Activated naive CD8-positive, alpha-beta T cell treated with anti-CD3 and anti-CD28 coated beads, Interleukin-2, amount 10 ng/mL, durations not matched to agents 7 days and 5 days (primary cell): ENCODE measurements at regions not wholly inside any gene's neighbourhood (a gene's known extent, or its start where the extent isn't known, plus 50 kb on each side); places are given as distances from the start of the nearest gene placed in this dataset.
"Not testable (repeated sequence)": the region's sequence is repeated elsewhere in the genome, so short reads cannot be mapped to it uniquely, and the experiment has no call there.

Experiments
- ATAC-seq: fragments of 150-1000 bp; cut with Tn5 transposase; one replicate; pipeline ENCODE4 v1.10.0; 2021; ENCODE audit warnings: low read depth, moderate library complexity
- POLR2A ChIA-PET: fragments of 350-600 bp; sonication (Branson Sonifier 250); formaldehyde crosslinking; loops from one replicate; lab custom pipeline; 2021; ENCODE audit warnings: antibody characterized with exemption; lab: Charles Lee
- DNase-seq: peaks from one replicate; pipeline ENCODE4 v3.0.0; 2021
- H3K27ac Mint-ChIP-seq: one replicate; pipeline ENCODE4 v1.8.0; 2022; ENCODE audit warnings: mild to moderate bottlenecking, mixed read lengths
- H3K27me3 Mint-ChIP-seq: one replicate; pipeline ENCODE4 v1.8.0; 2022; ENCODE audit warnings: mild to moderate bottlenecking, moderate library complexity, mixed read lengths
- H3K36me3 Mint-ChIP-seq: one replicate; pipeline ENCODE4 v1.8.0; 2021; ENCODE audit warnings: mild to moderate bottlenecking, mixed read lengths
- H3K4me1 Mint-ChIP-seq: one replicate; pipeline ENCODE4 v1.8.0; 2021; ENCODE audit warnings: mixed read lengths
- H3K4me3 Mint-ChIP-seq: one replicate; pipeline ENCODE4 v1.8.0; 2022; ENCODE audit warnings: mild to moderate bottlenecking, moderate library complexity, mixed read lengths
- H3K9me3 Mint-ChIP-seq: one replicate; pipeline ENCODE4 v1.8.0; 2021; ENCODE audit warnings: mixed read lengths

GRCh38 chr14:38387821-38388220 is 131.9 kb upstream of the CLEC14A start:
- H3K4me1 Mint-ChIP-seq = no peaks in the 10 kb centered on the region
- POLR2A ChIA-PET = no interaction called here
- H3K27ac Mint-ChIP-seq = no peak overlapping the region

DNA sequence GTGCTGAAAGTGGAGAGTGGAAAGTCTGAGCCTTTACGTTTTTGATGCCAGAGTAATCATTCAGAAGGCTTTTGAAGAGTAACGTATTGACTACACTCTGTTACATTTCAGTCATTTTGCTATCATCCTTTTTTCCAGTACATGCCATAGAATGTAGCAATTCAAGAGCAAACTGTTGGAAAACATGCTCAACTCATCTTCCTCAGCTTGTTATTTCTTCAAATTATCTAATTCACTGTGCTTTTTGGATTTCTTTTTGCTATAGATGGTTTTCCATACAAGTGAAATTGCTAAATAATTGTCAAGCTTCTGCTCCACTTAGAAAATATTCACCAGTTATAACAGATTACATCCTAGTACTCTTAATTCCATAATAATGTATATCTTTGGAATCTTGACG is 129.9 kb upstream of the CLEC14A start:
- H3K4me1 Mint-ChIP-seq = no peaks in the 10 kb centered on the region
- DNase-seq = no peak
- H3K4me3 Mint-ChIP-seq = no peak overlapping the region
- H3K9me3 Mint-ChIP-seq = no peaks in the 10 kb centered on the region
- no peaks in the 10 kb centered on the region for H3K27me3 Mint-ChIP-seq
- no peaks in the 10 kb centered on the region for H3K36me3 Mint-ChIP-seq
- no peak for ATAC-seq
- POLR2A ChIA-PET = no interaction called here
- H3K27ac Mint-ChIP-seq = no peak overlapping the region

More at GRCh38 chr14:38387821-38388220, 131.9 kb upstream of the CLEC14A start:
- Mint-ChIP-seq H3K36me3 (no peaks in the 10 kb centered on the region), H3K4me3 (no peak overlapping the region), H3K27me3 (peaks cover 3% of the 10 kb centered on the region), H3K9me3 (no peaks in the 10 kb centered on the region)
- ATAC-seq (no peak), DNase-seq (no peak)

DNA sequence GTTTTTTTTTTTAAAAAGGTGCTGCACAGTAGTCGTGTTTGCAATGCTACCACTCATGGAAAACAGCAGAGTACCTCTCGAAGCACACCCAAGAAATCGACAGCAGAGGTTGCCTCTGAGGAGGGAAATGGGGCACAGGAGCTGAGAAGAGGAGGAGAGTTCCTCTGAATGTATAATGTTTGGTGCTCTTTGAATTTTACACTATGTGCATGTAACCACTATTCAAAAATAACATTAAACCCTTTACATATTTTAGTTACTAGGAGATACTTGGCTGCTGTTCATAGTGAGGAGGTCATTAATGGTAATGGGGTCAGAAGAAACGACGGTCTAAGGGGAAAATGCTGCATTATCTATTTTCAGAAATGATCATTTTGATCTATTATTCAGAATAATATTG is 129.4 kb upstream of the CLEC14A start:
- no peaks in the 10 kb centered on the region for H3K27me3 Mint-ChIP-seq
- ATAC-seq = no peak
- H3K9me3 Mint-ChIP-seq = no peaks in the 10 kb centered on the region
- H3K36me3 Mint-ChIP-seq = no peaks in the 10 kb centered on the region
- no peak overlapping the region for H3K4me3 Mint-ChIP-seq
- H3K4me1 Mint-ChIP-seq = no peaks in the 10 kb centered on the region
- POLR2A ChIA-PET = no interaction called here
- H3K27ac Mint-ChIP-seq = no peak overlapping the region
- DNase-seq = no peak

- ATAC-seq (no peak), DNase-seq (no peak)
- H3K27me3 Mint-ChIP-seq = no peaks in the 10 kb centered on the region
- H3K4me1 Mint-ChIP-seq = no peaks in the 10 kb centered on the region
- no peaks in the 10 kb centered on the region for H3K36me3 Mint-ChIP-seq
- H3K9me3 Mint-ChIP-seq = peaks cover 4% of the 10 kb centered on the region
- no peak overlapping the region for H3K27ac Mint-ChIP-seq
- H3K4me3 Mint-ChIP-seq = no peak overlapping the region
- POLR2A ChIA-PET = no interaction called here
These were observed 128.8 kb upstream of the CLEC14A start for GRCh38 chr14:38384741-38385140.

- H3K36me3 Mint-ChIP-seq = no peaks in the 10 kb centered on the region
- DNase-seq (no peak), ATAC-seq (no peak)
- no peak overlapping the region for H3K27ac Mint-ChIP-seq
- POLR2A ChIA-PET = no interaction called here
- H3K4me3 Mint-ChIP-seq = no peak overlapping the region
- peaks cover 1% of the 10 kb centered on the region for H3K9me3 Mint-ChIP-seq
- H3K4me1 Mint-ChIP-seq = no peaks in the 10 kb centered on the region
- no peaks in the 10 kb centered on the region for H3K27me3 Mint-ChIP-seq
These were observed 112.0 kb upstream of the CLEC14A start for GRCh38 chr14:38367922-38368321.

DNA sequence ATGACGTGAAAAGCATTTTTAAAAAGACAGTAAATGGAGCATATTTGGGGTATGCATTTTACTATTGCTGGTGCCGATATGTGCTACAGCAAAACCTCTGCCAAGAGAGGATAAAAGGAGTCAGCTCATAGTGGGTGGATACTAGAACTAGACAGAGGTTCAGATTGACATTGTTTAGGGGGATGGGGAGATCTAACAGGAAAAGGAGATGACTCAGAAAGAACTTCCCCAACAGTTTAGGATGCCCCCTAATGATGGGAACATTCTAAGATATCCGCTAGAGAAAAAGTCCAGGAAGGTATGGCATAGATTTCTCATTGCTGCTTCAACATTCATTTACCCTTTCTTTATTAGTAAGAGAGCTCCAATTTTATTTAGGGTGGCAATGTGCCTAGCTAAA is 110.5 kb upstream of the CLEC14A start:
- Mint-ChIP-seq H3K4me3 (no peak overlapping the region), H3K4me1 (no peaks in the 10 kb centered on the region), H3K27ac (no peak overlapping the region), H3K27me3 (no peaks in the 10 kb centered on the region), H3K9me3 (peaks cover 1% of the 10 kb centered on the region), H3K36me3 (no peaks in the 10 kb centered on the region)
- POLR2A ChIA-PET = no interaction called here
- DNase-seq (no peak), ATAC-seq (no peak)

DNA sequence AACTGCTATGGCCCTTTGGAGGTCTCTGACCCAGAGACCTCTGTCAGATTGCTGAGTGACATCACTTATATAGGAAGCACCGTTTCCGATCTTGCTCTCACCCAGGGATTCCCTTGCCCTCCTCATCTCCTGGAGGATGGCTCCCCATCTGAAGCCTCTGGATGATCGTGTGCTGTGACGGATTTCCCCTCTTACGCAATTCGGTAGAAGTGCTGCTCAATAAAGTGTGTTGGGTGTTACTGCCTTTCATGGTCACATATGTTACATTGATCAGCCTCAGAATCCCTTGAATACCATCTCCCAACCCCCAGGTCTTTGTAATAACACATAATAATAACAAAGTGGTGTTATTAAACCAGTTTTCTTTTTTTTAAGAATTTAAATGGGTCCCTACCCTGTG is 107.3 kb upstream of the CLEC14A start:
- Mint-ChIP-seq H3K27me3 (no peaks in the 10 kb centered on the region), H3K9me3 (peaks cover 1% of the 10 kb centered on the region), H3K27ac (no peak overlapping the region), H3K4me1 (no peaks in the 10 kb centered on the region), H3K36me3 (no peaks in the 10 kb centered on the region), H3K4me3 (no peak overlapping the region)
- POLR2A ChIA-PET = no interaction called here
- ATAC-seq (no peak), DNase-seq (no peak)

DNA sequence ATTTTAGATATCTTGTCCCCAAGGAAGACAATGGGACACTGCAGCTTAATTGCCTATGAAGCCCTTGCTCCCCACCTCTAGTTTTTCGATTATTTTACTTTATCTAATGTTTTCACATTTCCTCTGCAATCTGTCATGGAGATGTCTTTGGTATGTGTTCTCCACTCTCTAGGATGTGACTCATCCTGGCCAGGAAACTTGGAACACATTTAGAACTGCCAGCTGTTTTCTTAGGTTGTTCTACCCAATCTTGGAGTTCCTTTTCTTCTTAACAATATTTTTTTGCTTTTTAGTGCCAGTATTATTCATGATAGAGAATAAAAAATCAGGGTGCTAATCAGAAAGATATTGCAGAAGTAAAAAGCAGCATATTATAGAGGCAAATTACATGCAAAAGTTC is 101.7 kb upstream of the CLEC14A start:
- H3K27me3 Mint-ChIP-seq = no peaks in the 10 kb centered on the region
- ATAC-seq = no peak
- no peaks in the 10 kb centered on the region for H3K36me3 Mint-ChIP-seq
- POLR2A ChIA-PET = no interaction called here
- H3K4me3 Mint-ChIP-seq = no peak overlapping the region
- no peak for DNase-seq
- H3K9me3 Mint-ChIP-seq = peaks cover 1% of the 10 kb centered on the region
- no peaks in the 10 kb centered on the region for H3K4me1 Mint-ChIP-seq
- H3K27ac Mint-ChIP-seq = no peak overlapping the region

GRCh38 chr14:38355473-38355872 is 99.6 kb upstream of the CLEC14A start:
- H3K27ac Mint-ChIP-seq, H3K27me3 Mint-ChIP-seq, H3K4me1 Mint-ChIP-seq, H3K4me3 Mint-ChIP-seq, H3K36me3 Mint-ChIP-seq, ATAC-seq, DNase-seq, H3K9me3 Mint-ChIP-seq, POLR2A ChIA-PET: not testable (repeated sequence)

GRCh38 chr14:38350102-38350501 is 94.2 kb upstream of the CLEC14A start:
- Mint-ChIP-seq H3K27ac (no peak overlapping the region), H3K27me3 (peaks cover 2% of the 10 kb centered on the region), H3K9me3 (peaks cover 5% of the 10 kb centered on the region), H3K36me3 (no peaks in the 10 kb centered on the region), H3K4me3 (no peak overlapping the region), H3K4me1 (no peaks in the 10 kb centered on the region)
- POLR2A ChIA-PET = no interaction called here
- ATAC-seq (no peak), DNase-seq (no peak)

DNA sequence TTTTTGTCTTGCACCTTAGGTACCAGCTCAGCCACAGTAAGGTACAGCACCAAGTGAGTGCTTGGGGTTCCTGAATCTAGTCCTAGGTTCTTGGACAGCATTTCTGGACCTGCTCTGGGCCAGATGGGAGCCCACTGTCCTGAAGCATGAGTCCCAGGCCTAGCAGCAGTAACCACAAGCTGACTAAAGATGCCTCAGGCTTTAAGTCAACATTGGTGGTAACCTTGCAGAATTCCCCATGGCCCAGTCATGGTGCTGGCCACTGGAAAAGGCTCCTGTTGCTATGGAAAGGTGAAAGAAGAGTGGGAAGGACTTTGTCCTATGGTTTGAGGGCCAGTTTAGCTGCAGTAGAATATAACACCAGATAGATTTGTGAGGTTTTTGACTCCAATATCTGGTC is 86.9 kb upstream of the CLEC14A start:
- Mint-ChIP-seq H3K36me3 (no peaks in the 10 kb centered on the region), H3K4me1 (no peaks in the 10 kb centered on the region), H3K4me3 (no peak overlapping the region), H3K27me3 (peaks cover 6% of the 10 kb centered on the region), H3K9me3 (peaks cover under 1% of the 10 kb centered on the region), H3K27ac (no peak overlapping the region)
- no peak for ATAC-seq
- no peak for DNase-seq
- POLR2A ChIA-PET = no interaction called here

DNA sequence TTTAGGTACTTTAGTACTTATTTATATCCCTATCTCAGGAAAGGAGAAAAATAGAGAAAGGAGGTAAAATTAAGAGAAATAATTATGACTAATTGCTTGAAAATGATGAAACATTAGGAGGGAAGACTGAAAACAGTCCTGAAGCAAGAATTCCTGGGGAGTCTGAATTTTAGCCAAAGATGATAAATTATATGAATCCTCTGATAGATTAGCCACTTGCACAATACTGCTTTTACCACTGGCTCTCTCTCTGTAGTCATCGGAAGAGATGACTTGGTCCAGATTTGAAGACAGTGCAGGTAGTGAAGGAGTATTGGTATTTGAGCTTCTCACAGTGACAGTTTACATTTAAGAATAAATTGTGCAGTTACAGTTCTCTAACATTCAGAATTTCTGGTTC is 83.8 kb upstream of the CLEC14A start:
- Mint-ChIP-seq H3K36me3 (no peaks in the 10 kb centered on the region), H3K4me1 (no peaks in the 10 kb centered on the region)

GRCh38 chr14:38336298-38336697 is 80.4 kb upstream of the CLEC14A start:
- no peaks in the 10 kb centered on the region for H3K36me3 Mint-ChIP-seq
- H3K27ac Mint-ChIP-seq = no peak overlapping the region
- no peak overlapping the region for H3K4me3 Mint-ChIP-seq
- no peaks in the 10 kb centered on the region for H3K27me3 Mint-ChIP-seq
- no peaks in the 10 kb centered on the region for H3K9me3 Mint-ChIP-seq
- POLR2A ChIA-PET = no interaction called here
- H3K4me1 Mint-ChIP-seq = no peaks in the 10 kb centered on the region
- DNase-seq (no peak), ATAC-seq (no peak)

More for the DNA sequence above, 83.8 kb upstream of the CLEC14A start:
- POLR2A ChIA-PET = no interaction called here
- no peak for DNase-seq
- H3K27ac Mint-ChIP-seq = no peak overlapping the region
- no peak overlapping the region for H3K4me3 Mint-ChIP-seq
- H3K27me3 Mint-ChIP-seq = peaks cover 4% of the 10 kb centered on the region
- H3K9me3 Mint-ChIP-seq = no peaks in the 10 kb centered on the region
- ATAC-seq = no peak

DNA sequence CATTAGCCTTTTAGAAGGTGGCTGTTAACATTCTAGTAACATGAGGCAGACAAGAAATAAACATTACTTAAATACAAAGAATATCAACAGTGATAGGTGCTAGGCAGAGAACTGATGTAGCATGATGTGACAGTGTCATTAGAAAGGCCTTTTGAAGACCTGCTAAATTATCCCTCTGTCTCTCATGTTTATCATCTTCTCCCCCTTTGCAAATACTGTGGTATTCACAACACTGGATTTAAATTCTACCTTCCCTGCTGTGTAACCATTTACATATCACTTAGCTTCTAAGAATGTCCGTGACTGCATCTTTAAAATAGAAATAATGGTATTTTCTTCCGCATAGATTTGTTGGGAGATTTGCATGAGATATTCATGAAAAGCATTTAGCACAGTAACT is 74.4 kb upstream of the CLEC14A start:
- H3K27ac Mint-ChIP-seq = no peak overlapping the region
- ATAC-seq = no peak
- no peaks in the 10 kb centered on the region for H3K36me3 Mint-ChIP-seq
- H3K27me3 Mint-ChIP-seq = no peaks in the 10 kb centered on the region
- no peak for DNase-seq
- no peak overlapping the region for H3K4me3 Mint-ChIP-seq
- peaks cover 1% of the 10 kb centered on the region for H3K9me3 Mint-ChIP-seq
- no peaks in the 10 kb centered on the region for H3K4me1 Mint-ChIP-seq
- POLR2A ChIA-PET = no interaction called here

DNA sequence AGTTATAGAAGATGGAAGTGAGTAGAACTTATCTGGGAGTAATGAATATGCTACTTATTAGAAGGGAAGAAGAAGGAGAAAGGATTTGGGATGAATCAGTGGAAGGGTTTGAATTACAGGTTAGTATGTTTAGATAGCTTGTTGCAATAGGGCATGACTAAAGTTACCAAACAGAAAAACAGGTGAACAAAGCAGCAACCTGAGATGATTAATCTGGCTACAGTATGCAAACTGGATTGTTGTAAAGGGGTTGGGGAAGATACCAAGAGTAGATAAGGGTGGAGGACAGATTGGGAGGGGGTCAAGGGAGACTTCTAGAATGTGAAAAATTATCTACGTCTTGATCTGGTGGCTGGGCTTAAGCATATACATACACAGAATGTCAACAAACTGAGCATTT is 73.4 kb upstream of the CLEC14A start:
- no peaks in the 10 kb centered on the region for H3K4me1 Mint-ChIP-seq
- peaks cover 1% of the 10 kb centered on the region for H3K9me3 Mint-ChIP-seq
- DNase-seq (no peak), ATAC-seq (no peak)
- H3K27ac Mint-ChIP-seq = no peak overlapping the region
- H3K36me3 Mint-ChIP-seq = no peaks in the 10 kb centered on the region
- H3K27me3 Mint-ChIP-seq = no peaks in the 10 kb centered on the region
- H3K4me3 Mint-ChIP-seq = no peak overlapping the region
- POLR2A ChIA-PET = no interaction called here
